ENCODE measurements at regions not wholly inside any gene's neighbourhood (a gene's known extent, or its start where the extent isn't known, plus 50 kb on each side); places are given as distances from the start of the nearest gene placed in this dataset.

- TF ChIP-seq CTCF (IDR thresholded peaks at IDR 0.05) = no peak
- no peak for TF ChIP-seq POLR2A (IDR thresholded peaks at IDR 0.05)
These were observed 789.0 kb downstream of the DIAPH3 start for GRCh38 chr13:59374691-59375090.
